ENCODE measurements at regions not wholly inside any gene's neighbourhood (a gene's known extent, or its start where the extent isn't known, plus 50 kb on each side); places are given as distances from the start of the nearest gene placed in this dataset.

GRCh38 chr6:14221564-14222279 is 104.2 kb downstream of the CD83 start:
- H3K36me3 ChIP-seq = no peaks in the 10 kb centered on the region
- no peaks in the 10 kb centered on the region for H3K27me3 ChIP-seq
- no peak for TF ChIP-seq POLR2A (IDR thresholded peaks at IDR 0.05; ENCODE audit: low read depth)
- no peak for TF ChIP-seq EP300 (IDR thresholded peaks at IDR 0.05)
- TF ChIP-seq CTCF (IDR thresholded peaks at IDR 0.05) = no peak
- TF ChIP-seq POLR2AphosphoS5 (IDR thresholded peaks at IDR 0.05) = no peak
- no peak overlapping the region for H3K27ac ChIP-seq (replicated peaks in 1 of 4)
- H3K4me1 ChIP-seq = no peaks in the 10 kb centered on the region
- intact Hi-C loops (cut with DNase I) = no loop called here
- peaks cover 0 to 5% (median 2%) of the 10 kb centered on the region in 4 donors for H3K9me3 ChIP-seq
- H3K4me3 ChIP-seq = no peak overlapping the region
- WGBS = 87% methylated on average over 8 of the region's 8 CpGs
- no peak for DNase-seq (ENCODE audit: extremely low spot score)

- Histone ChIP-seq H3K4me3 (no peak overlapping the region), H3K36me3 (no peaks in the 10 kb centered on the region), H3K27ac (replicated peaks in 1 of 4) (no peak overlapping the region), H3K4me1 (no peaks in the 10 kb centered on the region), H3K27me3 (no peaks in the 10 kb centered on the region), H3K9me3 (peaks cover 0 to 5% (median 2%) of the 10 kb centered on the region in 4 donors)
- intact Hi-C loops (cut with DNase I) = no loop called here
- no peak for DNase-seq (ENCODE audit: extremely low spot score)
- TF ChIP-seq CTCF (IDR thresholded peaks at IDR 0.05) (no peak), POLR2AphosphoS5 (IDR thresholded peaks at IDR 0.05) (no peak), EP300 (IDR thresholded peaks at IDR 0.05) (no peak)
- WGBS = 95% methylated on average over 3 of the region's 8 CpGs
Measured at GRCh38 chr6:14222956-14223355, 105.4 kb downstream of the CD83 start.

- Histone ChIP-seq H3K4me3 (no peak overlapping the region), H3K27ac (replicated peaks in 1 of 4) (no peak overlapping the region), H3K9me3 (peaks cover 0 to 5% (median 2%) of the 10 kb centered on the region in 4 donors), H3K27me3 (no peaks in the 10 kb centered on the region), H3K36me3 (no peaks in the 10 kb centered on the region), H3K4me1 (no peaks in the 10 kb centered on the region)
- intact Hi-C loops (cut with DNase I) = no loop called here
- no peak for DNase-seq (ENCODE audit: extremely low spot score)
- WGBS = 61% methylated on average over 8 of the region's 8 CpGs
- TF ChIP-seq CTCF (IDR thresholded peaks at IDR 0.05) (no peak), POLR2A (IDR thresholded peaks at IDR 0.05; ENCODE audit: low read depth) (no peak), EP300 (IDR thresholded peaks at IDR 0.05) (no peak), POLR2AphosphoS5 (IDR thresholded peaks at IDR 0.05) (no peak)
Measured at GRCh38 chr6:14224359-14225103, 107.0 kb downstream of the CD83 start.

- H3K4me1 ChIP-seq = no peaks in the 10 kb centered on the region
- no peak overlapping the region for H3K4me3 ChIP-seq
- H3K27ac ChIP-seq (replicated peaks in 1 of 4) = no peak overlapping the region
- peaks cover 0 to 5% (median 2%) of the 10 kb centered on the region in 4 donors for H3K9me3 ChIP-seq
- intact Hi-C loops (cut with DNase I) = no loop called here
- TF ChIP-seq CTCF (IDR thresholded peaks at IDR 0.05) (no peak), POLR2AphosphoS5 (IDR thresholded peaks at IDR 0.05) (no peak), POLR2A (IDR thresholded peaks at IDR 0.05; ENCODE audit: low read depth) (no peak), EP300 (IDR thresholded peaks at IDR 0.05) (no peak)
- DNase-seq (ENCODE audit: extremely low spot score) = no peak
- H3K27me3 ChIP-seq = no peaks in the 10 kb centered on the region
- WGBS = 100% methylated on average over 2 of the region's 2 CpGs
- H3K36me3 ChIP-seq = no peaks in the 10 kb centered on the region
Measured at GRCh38 chr6:14226051-14226660, 108.6 kb downstream of the CD83 start.
